MM.1S (cell line): ENCODE measurements at regions not wholly inside any gene's neighbourhood (a gene's known extent, or its start where the extent isn't known, plus 50 kb on each side); places are given as distances from the start of the nearest gene placed in this dataset.
"Not testable (repeated sequence)": the region's sequence is repeated elsewhere in the genome, so short reads cannot be mapped to it uniquely, and the experiment has no call there.

Experiments used
- CTCF ChIP-seq: fragments of 300-600 bp; sonication (generic); IDR thresholded peaks from 2 replicates; pipeline ENCODE4 v1.5.1; 2016; ENCODE audit warnings: antibody characterized with exemption, low read length, mixed read lengths
- EZH2 ChIP-seq: fragments of 300-600 bp; sonication (generic); optimal IDR thresholded peaks from 2 replicates; pipeline ENCODE3; 2017; ENCODE audit warnings: low read depth, mild to moderate bottlenecking, antibody characterized with exemption, low read length, mixed read lengths
- EZH2phosphoT487 ChIP-seq: fragments of 300-600 bp; sonication (generic); IDR thresholded peaks from 2 replicates; pipeline ENCODE4 v1.6.1; 2018; ENCODE audit warnings: antibody characterized with exemption, low read length

- not testable (repeated sequence) for TF ChIP-seq EZH2, CTCF, EZH2phosphoT487
Observed at GRCh38 chr3:15907403-15907802, 109.6 kb upstream of the ANKRD28 start.
